Endothelial cell (in vitro differentiated cells): ENCODE measurements at regions not wholly inside any gene's neighbourhood (a gene's known extent, or its start where the extent isn't known, plus 50 kb on each side); places are given as distances from the start of the nearest gene placed in this dataset.

Experiments
- DNase-seq: peaks from one replicate; pipeline ENCODE4 v3.0.0; 2021; ENCODE audit warnings: low spot score
- H3K27ac Mint-ChIP-seq: one replicate; pipeline ENCODE4 v1.8.0; 2021; ENCODE audit warnings: mixed read lengths, inconsistent platforms; ENCODE audit not compliant: unreplicated experiment
- H3K27me3 Mint-ChIP-seq: one replicate; pipeline ENCODE4 v1.8.0; 2021; ENCODE audit warnings: mild to moderate bottlenecking, moderate library complexity, mixed read lengths, inconsistent platforms; ENCODE audit not compliant: unreplicated experiment
- H3K36me3 Mint-ChIP-seq: one replicate; pipeline ENCODE4 v1.8.0; 2021; ENCODE audit warnings: mild to moderate bottlenecking, low read depth, mixed read lengths, inconsistent platforms; ENCODE audit not compliant: unreplicated experiment
- H3K4me1 Mint-ChIP-seq: one replicate; pipeline ENCODE4 v1.8.0; 2021; ENCODE audit warnings: mild to moderate bottlenecking, mixed read lengths, inconsistent platforms; ENCODE audit not compliant: unreplicated experiment
- H3K4me3 Mint-ChIP-seq: one replicate; pipeline ENCODE4 v1.8.0; 2021; ENCODE audit warnings: mild to moderate bottlenecking, mixed read lengths, inconsistent platforms; ENCODE audit not compliant: unreplicated experiment
- H3K9me3 Mint-ChIP-seq: one replicate; pipeline ENCODE4 v1.8.0; 2021; ENCODE audit warnings: mixed read lengths, inconsistent platforms; ENCODE audit not compliant: unreplicated experiment
- CTCF ChIP-seq: fragments of 200-600 bp; sonication (generic); IDR thresholded peaks from one replicate; pipeline ENCODE4 v1.5.0; 2021; ENCODE audit warnings: antibody characterized with exemption; ENCODE audit not compliant: unreplicated experiment

- H3K36me3 Mint-ChIP-seq = no peaks in the 10 kb centered on the region
- TF ChIP-seq CTCF = no peak
- H3K27ac Mint-ChIP-seq = no peak overlapping the region
- no peak for DNase-seq
- H3K4me1 Mint-ChIP-seq = peaks cover 12% of the 10 kb centered on the region
- H3K27me3 Mint-ChIP-seq = peaks cover 2% of the 10 kb centered on the region
- no peaks in the 10 kb centered on the region for H3K9me3 Mint-ChIP-seq
- no peak overlapping the region for H3K4me3 Mint-ChIP-seq
Measured at GRCh38 chr13:28563609-28564008, 68.7 kb upstream of the FLT1 start.

- no peak for TF ChIP-seq CTCF
- Mint-ChIP-seq H3K4me1 (peaks cover 12% of the 10 kb centered on the region), H3K36me3 (no peaks in the 10 kb centered on the region)
Measured at GRCh38 chr13:28560612-28561011, 65.7 kb upstream of the FLT1 start.

GRCh38 chr13:28559636-28560259 lies 64.8 kb upstream of the FLT1 start:
- no peak overlapping the region for H3K27ac Mint-ChIP-seq
- peaks cover 20% of the 10 kb centered on the region for H3K4me1 Mint-ChIP-seq
- no peaks in the 10 kb centered on the region for H3K9me3 Mint-ChIP-seq
- TF ChIP-seq CTCF = no peak
- no peak overlapping the region for H3K4me3 Mint-ChIP-seq
- DNase-seq = no peak
- no peaks in the 10 kb centered on the region for H3K36me3 Mint-ChIP-seq
- H3K27me3 Mint-ChIP-seq = peaks cover 5% of the 10 kb centered on the region

More at GRCh38 chr13:28560612-28561011, 65.7 kb upstream of the FLT1 start:
- DNase-seq = no peak
- Mint-ChIP-seq H3K9me3 (no peaks in the 10 kb centered on the region), H3K4me3 (no peak overlapping the region), H3K27me3 (peaks cover 5% of the 10 kb centered on the region), H3K27ac (no peak overlapping the region)

- no peak for DNase-seq
- H3K27ac Mint-ChIP-seq = peak overlapping the region; percentile 82
- peaks cover 20% of the 10 kb centered on the region for H3K4me1 Mint-ChIP-seq
- no peaks in the 10 kb centered on the region for H3K9me3 Mint-ChIP-seq
- peaks cover 5% of the 10 kb centered on the region for H3K27me3 Mint-ChIP-seq
- no peaks in the 10 kb centered on the region for H3K36me3 Mint-ChIP-seq
- TF ChIP-seq CTCF = no peak
- no peak overlapping the region for H3K4me3 Mint-ChIP-seq
Measured at GRCh38 chr13:28558567-28558966, 63.6 kb upstream of the FLT1 start.

GRCh38 chr13:28557725-28558520 lies 63.0 kb upstream of the FLT1 start:
- Mint-ChIP-seq H3K9me3 (no peaks in the 10 kb centered on the region), H3K36me3 (no peaks in the 10 kb centered on the region), H3K4me1 (peaks cover 17% of the 10 kb centered on the region), H3K27ac (no peak overlapping the region), H3K27me3 (peaks cover 5% of the 10 kb centered on the region), H3K4me3 (no peak overlapping the region)
- TF ChIP-seq CTCF = no peak
- no peak for DNase-seq
